DMS114 treated with DMSO at 0.1 percent for 48 hours (cell line): ENCODE measurements at regions not wholly inside any gene's neighbourhood (a gene's known extent, or its start where the extent isn't known, plus 50 kb on each side); places are given as distances from the start of the nearest gene placed in this dataset.
A peak's percentile ranks its signal among the peaks of the same experiment; 100 is the strongest.

Experiments used
- DNase-seq: peaks from one replicate; lab custom pipeline; 2025; ENCODE audit not compliant: unreplicated experiment; lab: John Stamatoyannopoulos, UW

DNA sequence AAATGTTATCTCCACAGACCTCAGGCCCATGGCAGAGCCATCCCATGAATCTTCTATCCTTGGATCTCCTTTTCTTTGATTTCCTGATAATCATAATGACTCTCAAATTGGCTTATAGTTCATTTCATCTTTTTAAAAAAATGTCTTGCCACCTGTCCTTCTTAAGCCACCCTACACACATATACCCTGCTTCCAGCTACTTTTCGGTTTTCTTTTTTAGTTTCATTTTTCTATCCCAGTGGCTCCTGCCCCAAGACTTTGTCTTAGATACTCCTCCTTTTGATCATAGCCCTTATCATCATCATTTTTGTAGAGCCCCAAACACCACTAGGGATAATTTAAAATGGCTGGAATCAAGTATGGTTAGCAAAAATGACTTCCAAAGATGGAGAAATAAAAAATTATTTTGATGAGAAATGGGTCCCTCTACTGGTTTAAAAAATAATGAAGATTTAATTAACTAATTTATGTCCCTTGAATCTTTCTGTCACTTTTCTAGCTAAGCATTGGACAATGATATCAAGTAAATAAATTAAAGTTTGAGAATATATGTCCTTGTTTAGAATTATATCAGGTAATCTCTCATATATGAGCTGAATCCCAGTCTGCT is 277.3 kb upstream of the SEMA3D start:
- DNase-seq: peak; percentile 54

DNA sequence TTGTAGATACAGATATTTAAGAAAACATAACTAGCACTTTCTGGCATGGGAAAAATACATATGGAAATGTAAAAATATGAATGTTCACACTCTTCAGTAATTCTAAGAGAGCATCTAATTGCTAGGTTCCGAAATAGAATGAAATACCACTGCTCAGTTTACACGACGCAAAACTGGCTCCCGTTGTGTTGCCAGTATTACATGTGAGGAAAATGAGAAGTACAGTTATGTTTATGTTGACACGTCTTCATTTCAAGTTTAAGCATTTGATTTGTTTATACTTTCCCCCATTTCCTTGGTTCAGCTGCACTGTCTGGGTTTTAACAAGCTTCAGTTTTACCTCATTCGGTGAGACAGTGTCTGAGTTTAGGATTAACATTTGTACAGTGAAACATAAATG is 275.8 kb upstream of the SEMA3D start:
- DNase-seq: no peak

DNA sequence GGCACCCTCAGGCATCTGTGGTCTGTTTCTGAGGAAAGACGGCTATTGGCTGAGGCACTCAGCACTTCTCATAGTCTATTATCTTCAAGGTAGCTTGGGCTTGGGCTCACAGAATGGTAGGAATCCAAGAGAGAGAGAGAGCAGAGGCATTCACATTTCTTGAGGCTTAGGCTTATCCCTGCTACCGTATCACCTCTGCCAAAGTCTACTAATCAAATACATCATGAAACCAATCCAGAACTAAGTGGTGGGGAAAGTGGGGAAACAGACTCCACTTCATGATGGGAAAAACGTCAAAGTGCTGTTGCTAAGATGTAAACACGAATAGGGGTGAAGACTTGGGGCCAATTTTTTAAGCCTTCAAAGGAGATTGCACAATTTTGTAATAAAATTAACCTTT is 271.1 kb upstream of the SEMA3D start:
- no peak for DNase-seq

DNA sequence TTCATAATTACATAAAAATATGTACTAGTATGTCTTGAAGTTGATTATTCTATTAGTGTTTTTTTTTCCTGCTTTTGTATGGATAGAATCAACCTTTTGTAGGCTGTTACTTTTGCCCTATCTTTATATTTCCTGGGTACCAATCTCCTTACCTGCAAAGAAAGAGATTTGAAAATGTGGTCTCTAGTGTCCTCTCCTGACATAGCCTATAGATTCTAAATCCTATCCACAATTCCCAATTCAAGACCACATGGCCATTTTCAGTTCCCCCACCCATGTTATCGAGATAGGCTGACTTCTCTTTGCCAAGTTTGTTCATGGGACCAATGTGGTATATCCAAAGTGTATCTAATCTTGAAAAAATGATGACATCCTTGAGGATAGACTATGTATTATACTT is 269.4 kb upstream of the SEMA3D start:
- no peak for DNase-seq

DNA sequence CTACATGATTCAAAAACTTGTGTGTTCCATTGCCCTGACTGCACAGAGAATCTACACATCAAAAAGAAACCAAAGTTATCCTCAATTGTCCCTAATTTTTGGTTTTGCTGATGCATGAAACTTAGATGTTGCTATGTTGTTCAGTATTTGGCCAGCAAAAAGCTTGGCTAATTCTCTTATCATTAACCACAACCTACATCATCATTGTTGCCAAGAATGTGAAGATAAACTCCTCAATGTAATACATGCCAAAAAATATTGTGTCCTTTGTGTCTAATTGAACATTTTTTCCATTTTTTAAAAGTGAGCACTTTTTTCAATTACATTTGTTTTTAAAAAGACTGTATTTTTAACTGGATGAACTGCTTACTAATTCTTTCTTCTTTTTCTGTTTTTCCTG is 268.0 kb upstream of the SEMA3D start:
- no peak for DNase-seq

DNA sequence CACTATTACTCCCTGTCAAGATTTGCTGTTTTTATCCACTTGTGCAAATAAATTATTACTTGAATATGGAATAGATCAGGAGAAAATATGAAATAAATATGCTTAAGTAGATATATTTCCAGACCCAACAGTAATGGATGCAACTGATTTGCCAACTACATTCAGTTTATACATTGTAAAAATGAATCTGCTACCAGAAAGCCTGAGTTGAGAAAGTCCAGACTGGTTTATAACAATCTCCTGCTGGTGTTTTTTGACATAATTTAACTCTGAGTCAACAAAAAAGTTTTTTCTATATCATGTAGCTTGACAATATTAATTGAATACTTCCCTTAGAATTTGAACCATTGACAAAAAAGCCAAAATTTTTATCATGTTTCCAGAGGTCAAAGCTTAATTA is 265.8 kb upstream of the SEMA3D start:
- no peak for DNase-seq

DNA sequence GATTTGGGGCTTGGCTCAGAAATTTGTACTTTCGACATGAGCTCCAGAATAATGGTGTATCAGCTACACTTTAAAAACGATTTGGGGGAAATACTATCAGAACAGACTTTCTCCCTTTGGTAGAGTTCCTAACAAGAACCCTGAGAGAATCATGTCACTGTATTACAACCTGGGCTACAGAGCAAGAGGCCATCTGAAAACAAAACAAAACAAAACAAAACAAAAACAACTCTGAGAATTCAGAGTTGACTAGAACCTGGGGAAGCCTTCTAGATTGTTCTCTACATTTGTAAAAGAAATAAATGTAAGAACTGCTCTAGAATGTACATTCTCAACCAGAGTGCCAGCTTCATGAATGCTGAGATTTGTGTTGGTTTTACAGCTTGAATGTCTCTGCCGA is 262.6 kb upstream of the SEMA3D start:
- no peak for DNase-seq

DNA sequence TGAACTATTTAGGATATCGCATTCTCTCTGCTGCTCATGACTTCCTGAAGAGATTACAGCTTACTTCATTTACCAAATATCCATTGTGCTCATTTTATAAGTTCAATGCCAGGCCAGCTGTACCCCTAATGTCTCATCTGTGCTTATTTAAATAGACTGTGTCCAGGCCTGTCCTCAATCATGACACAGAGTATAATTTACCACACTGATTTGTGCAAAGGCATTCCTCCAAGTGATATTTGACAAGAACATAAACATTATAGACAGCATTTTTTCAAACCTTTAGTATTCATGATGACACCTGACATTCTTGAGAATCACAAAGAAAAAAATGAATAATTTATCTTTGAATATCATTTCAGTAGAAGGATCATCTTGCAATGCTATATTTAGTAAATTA is 260.1 kb upstream of the SEMA3D start:
- no peak for DNase-seq

DNA sequence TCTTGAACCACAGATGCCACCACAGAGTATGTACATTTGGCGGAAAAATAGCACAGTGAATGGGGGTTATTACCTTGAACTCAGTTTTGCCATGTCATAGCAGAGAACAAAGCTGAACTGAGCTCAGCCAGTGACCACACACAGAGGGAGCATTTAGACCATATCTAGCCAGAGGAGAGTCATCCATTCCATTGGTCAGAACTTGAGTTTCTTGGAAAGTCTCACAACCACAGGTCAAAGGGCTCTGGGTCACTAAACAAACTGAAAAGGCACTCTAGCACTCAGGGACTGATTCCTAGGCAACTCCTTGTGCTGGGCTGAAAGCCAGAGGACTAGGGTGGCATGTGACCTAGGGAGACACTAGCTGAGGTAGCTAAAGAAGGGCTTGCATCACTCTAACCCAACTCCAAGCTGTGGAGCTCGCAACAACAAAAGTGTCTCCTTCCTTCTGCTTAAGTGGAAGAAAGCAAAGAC is 239.7 kb upstream of the SEMA3D start:
- DNase-seq: no peak

DNA sequence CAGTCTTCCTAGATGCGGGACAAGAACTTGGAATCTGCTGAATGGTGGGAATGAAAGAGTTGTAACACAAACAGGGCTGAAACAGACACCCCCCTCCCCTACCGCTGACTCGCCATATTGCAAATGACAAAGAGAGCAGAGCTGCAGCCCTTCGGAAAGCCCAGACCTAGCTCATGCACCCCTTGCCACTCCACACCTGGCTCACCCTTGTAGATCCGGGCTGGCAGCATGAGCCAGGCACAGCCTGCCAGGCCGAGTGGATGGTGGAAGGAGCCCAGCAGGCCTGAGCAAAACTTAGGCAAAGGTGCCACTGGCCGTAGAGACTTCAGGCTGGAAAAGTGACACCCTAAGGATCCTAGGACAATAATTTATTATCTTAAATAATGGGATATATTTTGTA is 237.4 kb upstream of the SEMA3D start:
- no peak for DNase-seq

DNA sequence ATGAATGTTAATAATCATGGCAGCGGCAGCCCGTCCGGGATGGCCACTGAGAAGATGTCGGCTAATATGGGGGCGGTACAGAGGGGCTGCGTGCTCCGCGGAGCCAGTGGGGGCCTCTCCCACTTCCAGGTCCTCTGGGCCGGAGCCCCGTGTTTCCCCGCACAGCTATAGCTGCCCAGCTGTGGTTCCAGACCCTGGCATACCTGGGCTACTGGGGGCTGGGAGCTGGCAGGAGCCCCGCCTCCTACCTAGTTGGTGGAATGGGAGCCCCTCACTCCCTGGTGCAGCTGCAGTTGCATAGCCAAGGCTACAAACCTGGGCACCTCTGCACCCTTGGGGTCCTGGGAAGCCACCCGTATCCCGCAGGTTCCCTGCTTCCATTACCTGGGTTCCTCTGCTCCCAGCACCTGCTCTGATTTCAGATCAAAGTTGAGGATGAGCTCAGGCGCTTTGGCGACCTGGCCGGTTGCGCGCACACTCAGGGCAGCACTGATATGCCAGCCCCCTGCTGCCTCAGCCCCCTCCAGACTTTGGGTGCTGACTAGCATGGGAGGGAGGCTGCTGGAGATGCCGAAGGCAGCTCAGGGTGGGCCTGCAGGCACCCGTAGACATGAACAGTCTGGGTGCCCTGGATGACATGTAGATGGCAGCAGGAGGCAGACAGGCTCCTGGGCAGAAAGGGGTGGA is 236.5 kb upstream of the SEMA3D start:
- no peak for DNase-seq

DNA sequence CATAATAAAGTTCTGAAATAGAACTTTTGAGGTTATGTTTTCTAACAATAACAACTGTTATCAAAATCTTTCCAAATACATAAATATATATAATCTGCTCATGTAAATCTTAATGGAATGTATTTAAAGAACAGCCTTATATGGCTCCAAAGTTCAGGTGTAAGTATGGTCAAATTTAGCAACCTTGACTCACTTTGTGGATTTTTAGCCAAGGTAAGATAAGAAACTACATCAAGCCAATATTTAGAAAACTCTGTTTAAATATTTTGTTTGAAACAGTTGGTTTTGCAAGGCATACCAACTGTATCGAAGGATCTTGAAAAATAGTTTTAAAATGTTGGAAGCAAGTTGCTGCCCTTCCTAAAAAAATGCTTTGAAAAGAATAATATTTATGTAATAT is 228.9 kb upstream of the SEMA3D start:
- no peak for DNase-seq

DNA sequence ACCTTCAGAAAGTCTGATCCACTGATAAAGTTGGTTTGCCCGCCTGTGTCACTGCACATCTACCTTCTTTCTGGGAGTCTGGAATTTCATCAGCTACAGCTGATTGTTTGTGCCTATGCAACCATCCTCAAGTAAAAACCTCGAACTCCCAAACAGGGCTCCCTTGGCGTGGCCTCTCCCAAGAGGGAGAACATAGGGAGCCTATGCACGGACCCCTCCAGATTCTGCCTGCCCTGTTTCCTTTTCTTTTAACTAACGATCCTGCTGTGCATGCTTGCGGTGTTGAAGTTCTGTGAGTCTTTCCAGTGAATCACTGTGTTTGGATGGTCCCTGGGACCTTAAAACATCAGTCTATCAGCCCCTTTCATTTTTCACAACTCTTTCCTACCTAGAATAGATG is 226.9 kb upstream of the SEMA3D start:
- DNase-seq: no peak

DNA sequence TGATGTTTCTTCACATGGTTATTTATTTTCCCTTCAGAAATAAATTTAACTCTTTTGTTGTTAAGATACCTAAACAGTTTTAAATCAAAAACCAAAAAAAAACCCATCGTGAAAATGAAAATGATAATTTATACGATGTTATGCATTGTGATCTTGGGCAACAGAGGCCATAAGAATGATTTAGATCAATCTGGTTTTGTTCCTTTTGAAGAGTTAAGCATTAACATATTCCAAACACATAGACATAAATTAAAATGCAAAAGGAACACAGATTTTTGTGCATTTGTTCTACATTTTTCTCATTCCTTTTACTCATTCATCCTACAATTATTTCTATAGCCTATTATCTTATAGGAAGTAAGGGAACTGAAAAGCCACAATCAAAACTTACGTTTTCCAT is 226.1 kb upstream of the SEMA3D start:
- no peak for DNase-seq

DNA sequence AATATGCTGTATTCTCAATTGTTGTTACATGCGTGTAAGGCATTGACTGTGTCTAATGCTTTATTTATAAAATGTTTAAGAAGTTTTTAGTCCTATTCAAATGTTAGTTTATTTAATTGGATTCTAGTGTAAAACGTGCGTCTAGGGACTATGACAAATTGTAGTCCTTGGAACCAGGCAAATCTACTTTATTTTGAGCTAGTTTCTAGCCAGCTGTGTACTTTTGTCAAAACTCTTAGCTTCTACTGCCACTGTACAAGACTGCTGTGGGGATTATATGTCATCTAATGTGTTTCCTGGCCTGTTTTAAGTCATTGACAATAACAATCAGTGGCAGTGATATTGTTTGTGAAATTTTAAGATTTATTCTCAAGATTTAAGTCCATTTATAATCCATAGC is 220.5 kb upstream of the SEMA3D start:
- no peak for DNase-seq

DNA sequence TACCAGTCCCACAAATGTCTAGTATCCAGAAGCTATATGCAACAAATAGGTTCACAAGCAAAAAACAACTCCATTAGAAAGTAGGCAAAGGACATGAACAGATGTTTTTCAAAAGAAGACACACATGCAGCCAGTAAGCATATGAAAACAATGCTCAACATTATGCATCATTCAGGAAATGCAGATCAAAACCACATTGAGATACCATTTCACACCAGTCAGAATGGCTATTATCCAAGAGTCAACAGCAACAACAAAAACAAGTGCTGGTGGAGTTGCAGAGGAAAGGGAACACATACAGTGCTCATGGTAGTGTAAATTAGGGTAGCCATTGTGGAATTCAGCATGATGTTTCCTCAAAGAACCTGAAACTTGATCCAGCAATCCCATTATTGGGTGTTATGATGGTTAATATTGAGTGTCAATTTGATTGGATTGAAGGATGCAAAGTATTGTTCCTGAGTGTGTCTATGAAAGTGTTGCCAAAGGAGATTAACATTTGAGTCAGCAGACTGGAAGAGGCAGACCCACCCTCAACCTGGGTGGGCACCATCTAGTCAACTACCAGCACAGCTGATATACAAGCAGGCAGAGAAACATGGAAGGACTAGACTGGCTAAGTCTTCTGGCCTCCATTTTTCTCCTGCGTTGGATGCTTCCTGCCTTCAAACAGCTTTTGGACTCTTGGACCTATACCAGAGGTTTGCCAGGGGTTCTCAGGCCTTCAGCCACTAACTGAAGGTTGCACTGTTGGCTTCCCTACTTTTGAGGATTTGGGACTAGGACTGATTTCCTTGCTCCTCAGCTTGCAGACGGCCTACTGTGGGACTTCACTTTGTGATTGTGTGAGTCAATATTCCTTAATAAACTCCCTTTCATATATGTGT is 218.4 kb upstream of the SEMA3D start:
- no peak for DNase-seq

DNA sequence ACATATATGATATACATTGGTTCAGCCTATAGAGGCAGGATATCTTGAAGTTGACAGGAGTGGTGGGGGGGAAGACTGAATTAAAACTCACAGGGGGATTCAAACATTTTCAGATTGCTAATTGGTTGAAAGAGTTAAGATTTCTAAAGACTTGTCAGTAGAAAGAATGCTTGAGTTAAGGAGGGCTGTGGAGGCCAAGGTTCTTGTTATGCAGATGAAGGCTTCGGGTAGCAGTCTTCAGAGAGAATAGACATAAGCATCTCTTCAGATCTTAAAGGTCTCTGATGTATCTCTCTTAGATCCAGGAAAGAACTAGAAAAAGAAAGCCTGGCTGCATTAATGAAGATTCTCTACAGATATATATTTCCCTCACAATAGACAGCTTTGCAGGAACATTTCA is 209.8 kb upstream of the SEMA3D start:
- DNase-seq: no peak

DNA sequence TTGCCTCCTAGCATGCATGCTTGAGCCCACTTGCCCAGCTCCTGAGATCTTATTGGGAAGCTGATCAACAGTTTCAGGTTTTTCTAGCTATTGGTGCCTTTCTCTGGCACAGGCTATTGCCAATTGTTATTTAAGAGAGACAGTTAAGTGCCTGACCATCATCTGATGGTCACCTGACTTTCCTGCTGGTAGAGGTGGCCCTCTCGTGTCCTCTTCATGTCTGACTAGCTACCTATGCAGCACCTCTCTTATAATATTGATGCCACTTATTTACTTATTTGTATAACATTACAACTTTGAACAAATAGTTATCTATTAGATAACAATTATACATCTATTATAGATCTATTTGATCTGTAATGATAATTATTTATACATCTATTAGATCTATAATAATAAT is 205.9 kb upstream of the SEMA3D start:
- DNase-seq: no peak

DNA sequence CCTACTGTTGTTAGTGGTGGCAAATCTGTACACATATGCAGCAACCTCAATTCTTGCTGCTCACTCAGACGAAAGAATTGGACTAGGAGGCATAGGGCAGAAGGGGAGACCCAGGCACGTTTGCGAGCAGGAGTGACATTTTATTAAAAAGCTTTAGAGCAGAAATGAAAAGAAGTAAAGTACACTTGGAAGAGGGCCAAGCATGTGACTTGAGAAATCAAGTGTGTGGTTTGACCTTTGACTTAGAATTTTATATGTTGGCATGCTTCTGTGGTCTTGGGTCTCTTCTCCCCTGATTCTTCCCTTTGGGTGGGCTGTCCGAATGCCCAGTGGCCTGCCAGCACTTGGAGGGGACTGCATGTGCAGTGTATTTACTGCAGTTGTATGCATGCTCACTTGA is 205.5 kb upstream of the SEMA3D start:
- DNase-seq: no peak

DNA sequence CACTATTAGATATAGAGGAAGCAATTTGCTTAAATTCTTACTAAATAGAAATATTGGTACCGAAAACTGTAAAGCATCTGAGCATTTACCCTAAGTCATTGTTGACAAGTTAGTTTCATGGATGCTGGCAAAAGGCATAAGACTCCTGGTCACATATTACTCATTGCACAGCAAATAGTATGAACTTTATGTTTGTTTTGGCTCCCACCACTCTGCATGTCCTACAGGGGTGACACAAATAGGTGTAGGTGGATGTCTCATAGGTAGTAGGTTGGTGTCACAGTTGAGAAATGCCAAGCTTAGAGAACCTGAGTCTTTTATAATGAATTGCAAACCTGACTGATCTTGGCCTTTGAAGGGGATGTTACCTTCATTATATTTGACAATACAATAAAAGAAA is 199.6 kb upstream of the SEMA3D start:
- DNase-seq: no peak

DNA sequence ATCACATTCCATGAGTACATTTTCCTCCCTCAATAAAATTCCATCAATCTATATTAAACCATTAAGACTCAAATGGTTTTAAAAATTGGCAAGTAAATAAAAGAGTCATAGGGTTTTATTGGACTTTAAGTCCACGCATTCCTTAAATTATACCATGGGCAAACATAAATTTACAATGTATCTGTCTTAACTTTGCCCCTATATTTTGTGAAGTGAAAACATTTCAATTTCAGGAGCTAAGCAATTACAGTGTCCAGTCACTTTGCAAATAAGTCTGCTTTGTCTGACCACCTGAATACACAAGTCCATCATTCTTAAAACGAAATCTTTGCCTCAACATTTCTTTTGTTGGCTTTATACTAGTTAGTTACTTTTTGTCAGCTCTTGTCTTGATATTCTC is 197.5 kb upstream of the SEMA3D start:
- DNase-seq: no peak

DNA sequence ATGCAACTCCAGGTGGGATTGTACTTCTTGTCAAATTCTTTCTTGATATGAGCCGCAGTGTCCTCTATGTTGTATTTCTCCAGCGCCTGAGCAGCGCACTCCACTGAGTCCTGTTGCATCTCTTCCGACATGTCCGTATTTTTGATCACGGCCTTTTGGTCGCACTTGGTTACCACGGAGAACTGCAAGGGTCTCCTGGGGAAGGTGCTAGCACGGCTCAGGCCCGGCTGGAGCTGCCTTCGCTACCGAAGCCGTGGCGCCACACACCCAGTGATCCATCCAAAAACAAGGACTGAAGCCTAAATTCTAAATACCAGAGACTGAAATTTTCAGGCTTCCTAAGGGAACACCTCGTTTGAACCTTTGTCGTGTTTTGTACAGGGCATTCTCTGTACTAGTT is 194.4 kb upstream of the SEMA3D start:
- DNase-seq: no peak
